ENCODE measurements at regions not wholly inside any gene's neighbourhood (a gene's known extent, or its start where the extent isn't known, plus 50 kb on each side); places are given as distances from the start of the nearest gene placed in this dataset.
A peak's percentile ranks its signal among the peaks of the same experiment; 100 is the strongest.

- WGBS (ENCODE audit: insufficient coverage, insufficient read length): no CpG with 5 or more reads among the region's 9 CpGs
- Histone ChIP-seq H3K27me3 (ENCODE audit: control insufficient read depth, insufficient read depth, low read length) (no peaks in the 10 kb centered on the region), H3K27ac (ENCODE audit: low read length) (no peak overlapping the region), H3K4me3 (ENCODE audit: low read length) (no peak overlapping the region), H3K36me3 (ENCODE audit: control insufficient read depth, insufficient read depth, low read length) (no peaks in the 10 kb centered on the region), H3K9me3 (ENCODE audit: control insufficient read depth, insufficient read depth, low read length) (no peaks in the 10 kb centered on the region), H3K4me1 (ENCODE audit: control insufficient read depth, insufficient read depth, low read length) (peaks cover 2% of the 10 kb centered on the region; the same call in 1 of the 2 replicates)
- no peak for DNase-seq (ENCODE audit: low read depth, low spot score)
Measured at GRCh38 chr2:118557791-118558190, 289.7 kb downstream of the EN1 start.

- no peaks in the 10 kb centered on the region for H3K27me3 ChIP-seq (ENCODE audit: control insufficient read depth, insufficient read depth, low read length)
- DNase-seq (ENCODE audit: low read depth, low spot score): no peak
- peaks cover 2% of the 10 kb centered on the region; the same call in 1 of the 2 replicates for H3K4me1 ChIP-seq (ENCODE audit: control insufficient read depth, insufficient read depth, low read length)
- no CpG with 5 or more reads among the region's 5 CpGs for WGBS (ENCODE audit: insufficient coverage, insufficient read length)
- no peaks in the 10 kb centered on the region for H3K36me3 ChIP-seq (ENCODE audit: control insufficient read depth, insufficient read depth, low read length)
- no peak overlapping the region for H3K27ac ChIP-seq (ENCODE audit: low read length)
- no peaks in the 10 kb centered on the region for H3K9me3 ChIP-seq (ENCODE audit: control insufficient read depth, insufficient read depth, low read length)
- no peak overlapping the region for H3K4me3 ChIP-seq (ENCODE audit: low read length)
Measured at GRCh38 chr2:118557016-118557415, 290.4 kb downstream of the EN1 start.

DNA sequence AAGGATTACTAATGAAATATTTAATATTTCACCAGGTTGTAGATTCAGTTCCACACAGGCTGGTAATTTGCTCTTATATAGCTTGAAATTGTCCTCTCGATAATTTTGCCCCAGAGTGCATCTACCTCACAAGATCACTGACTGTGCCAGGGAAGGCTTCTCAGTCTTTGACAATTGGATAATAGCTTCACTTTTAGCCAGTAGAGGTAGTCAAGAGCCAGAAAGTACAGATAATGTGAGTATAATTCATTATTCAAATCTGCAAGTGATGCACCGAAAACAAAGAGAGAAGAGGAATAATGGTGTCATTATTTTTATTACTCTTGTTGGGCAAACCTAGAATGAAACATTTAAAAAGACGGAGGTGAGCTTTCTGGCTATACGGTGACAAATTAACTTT, 292.8 kb downstream of the EN1 start:
- no peak overlapping the region for H3K4me3 ChIP-seq (ENCODE audit: low read length)
- no CpG with 5 or more reads among the region's 4 CpGs for WGBS (ENCODE audit: insufficient coverage, insufficient read length)
- no peaks in the 10 kb centered on the region for H3K36me3 ChIP-seq (ENCODE audit: control insufficient read depth, insufficient read depth, low read length)
- no peaks in the 10 kb centered on the region for H3K27me3 ChIP-seq (ENCODE audit: control insufficient read depth, insufficient read depth, low read length)
- DNase-seq (ENCODE audit: low read depth, low spot score): no peak
- no peak overlapping the region for H3K27ac ChIP-seq (ENCODE audit: low read length)
- no peaks in the 10 kb centered on the region for H3K4me1 ChIP-seq (ENCODE audit: control insufficient read depth, insufficient read depth, low read length)
- H3K9me3 ChIP-seq (ENCODE audit: control insufficient read depth, insufficient read depth, low read length): no peaks in the 10 kb centered on the region

DNA sequence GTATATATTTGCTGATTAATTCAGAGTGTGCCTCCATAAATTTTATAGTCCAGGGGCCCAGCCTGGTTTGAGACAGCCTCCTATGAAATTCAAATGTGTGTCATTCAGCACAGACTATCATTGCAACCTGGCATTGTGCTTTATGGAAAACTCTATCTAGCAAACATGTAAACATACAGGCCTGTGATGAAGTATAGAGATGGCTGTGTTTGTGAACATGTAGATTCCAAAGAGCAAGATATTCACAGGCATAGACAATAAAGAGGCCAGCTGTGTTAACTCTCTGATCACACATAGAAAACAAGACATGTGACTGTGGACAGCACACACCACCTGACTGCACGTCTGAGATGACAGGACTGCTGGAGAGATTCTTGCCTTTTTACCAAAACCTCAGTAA, 297.9 kb downstream of the EN1 start:
- WGBS (ENCODE audit: insufficient coverage, insufficient read length): no CpG with 5 or more reads among the region's 1 CpG
- DNase-seq (ENCODE audit: low read depth, low spot score): no peak
- H3K36me3 ChIP-seq (ENCODE audit: control insufficient read depth, insufficient read depth, low read length): no peaks in the 10 kb centered on the region
- no peak overlapping the region for H3K27ac ChIP-seq (ENCODE audit: low read length)
- no peaks in the 10 kb centered on the region for H3K4me1 ChIP-seq (ENCODE audit: control insufficient read depth, insufficient read depth, low read length)
- H3K4me3 ChIP-seq (ENCODE audit: low read length): no peak overlapping the region
- H3K9me3 ChIP-seq (ENCODE audit: control insufficient read depth, insufficient read depth, low read length): no peaks in the 10 kb centered on the region
- H3K27me3 ChIP-seq (ENCODE audit: control insufficient read depth, insufficient read depth, low read length): no peaks in the 10 kb centered on the region

DNA sequence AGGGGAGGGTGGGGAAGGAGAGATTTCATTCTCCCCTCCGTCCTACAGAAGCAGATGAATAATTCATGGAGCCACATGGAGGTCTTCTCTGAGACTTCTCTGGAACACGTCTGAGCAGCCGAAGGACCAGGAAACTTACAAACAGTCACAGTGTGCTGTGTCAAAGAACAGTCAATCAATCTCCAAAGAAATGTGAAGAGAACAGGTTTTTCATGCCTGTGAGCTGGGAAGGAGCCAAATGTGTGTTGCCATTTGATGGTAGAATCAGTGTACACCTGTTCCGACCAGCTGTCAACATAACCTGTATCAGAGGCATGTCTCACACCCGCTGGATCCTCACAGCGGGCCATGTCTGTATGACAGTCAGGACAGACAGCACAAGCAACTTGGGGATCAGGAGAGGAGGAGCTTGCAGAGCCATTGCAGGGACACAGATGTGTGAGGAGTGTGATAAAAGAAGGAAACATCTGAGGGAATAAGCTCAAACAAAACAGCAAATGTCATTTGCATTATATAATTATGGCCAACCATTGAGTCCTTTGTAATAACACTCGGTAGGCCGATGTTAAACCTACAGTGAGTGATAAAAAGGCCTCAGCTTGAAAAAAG, 298.5 kb downstream of the EN1 start:
- WGBS (ENCODE audit: insufficient coverage, insufficient read length): no CpG with 5 or more reads among the region's 8 CpGs

DNA sequence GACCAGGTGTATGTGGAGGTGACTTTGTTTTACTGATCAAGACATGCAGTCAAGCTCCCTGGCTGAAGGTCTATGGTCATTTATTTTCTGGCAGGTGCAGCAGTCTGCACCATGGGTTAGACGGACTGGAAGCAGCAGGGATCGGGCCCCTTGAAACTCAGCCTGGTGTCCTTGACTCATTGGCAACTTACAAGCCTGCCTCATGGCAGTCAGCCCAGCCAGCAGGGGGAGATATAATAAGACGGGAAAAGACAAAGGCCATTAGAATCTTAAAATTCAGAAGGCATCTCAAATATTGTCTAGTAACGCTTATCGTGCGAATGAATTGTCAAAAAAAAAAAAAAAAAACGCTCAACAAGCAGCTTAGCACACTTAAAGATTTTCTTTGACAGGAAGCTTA, 308.2 kb downstream of the EN1 start:
- H3K9me3 ChIP-seq (ENCODE audit: control insufficient read depth, insufficient read depth, low read length): no peaks in the 10 kb centered on the region; the same call in 1 of the 2 replicates
- no peak overlapping the region for H3K27ac ChIP-seq (ENCODE audit: low read length)
- H3K4me3 ChIP-seq (ENCODE audit: low read length): no peak overlapping the region
- WGBS (ENCODE audit: insufficient coverage, insufficient read length): no CpG with 5 or more reads among the region's 7 CpGs
- no peaks in the 10 kb centered on the region for H3K27me3 ChIP-seq (ENCODE audit: control insufficient read depth, insufficient read depth, low read length)
- no peaks in the 10 kb centered on the region for H3K36me3 ChIP-seq (ENCODE audit: control insufficient read depth, insufficient read depth, low read length)
- H3K4me1 ChIP-seq (ENCODE audit: control insufficient read depth, insufficient read depth, low read length): no peaks in the 10 kb centered on the region
- DNase-seq (ENCODE audit: low read depth, low spot score): peak; percentile 35

More for the DNA sequence above, 298.5 kb downstream of the EN1 start:
- Histone ChIP-seq H3K9me3 (ENCODE audit: control insufficient read depth, insufficient read depth, low read length) (no peaks in the 10 kb centered on the region), H3K27me3 (ENCODE audit: control insufficient read depth, insufficient read depth, low read length) (no peaks in the 10 kb centered on the region), H3K36me3 (ENCODE audit: control insufficient read depth, insufficient read depth, low read length) (no peaks in the 10 kb centered on the region), H3K4me3 (ENCODE audit: low read length) (no peak overlapping the region), H3K27ac (ENCODE audit: low read length) (no peak overlapping the region), H3K4me1 (ENCODE audit: control insufficient read depth, insufficient read depth, low read length) (no peaks in the 10 kb centered on the region)
- no peak for DNase-seq (ENCODE audit: low read depth, low spot score)

- Histone ChIP-seq H3K27ac (ENCODE audit: low read length) (no peak overlapping the region), H3K4me1 (ENCODE audit: control insufficient read depth, insufficient read depth, low read length) (no peaks in the 10 kb centered on the region), H3K4me3 (ENCODE audit: low read length) (no peak overlapping the region), H3K9me3 (ENCODE audit: control insufficient read depth, insufficient read depth, low read length) (no peaks in the 10 kb centered on the region), H3K36me3 (ENCODE audit: control insufficient read depth, insufficient read depth, low read length) (no peaks in the 10 kb centered on the region), H3K27me3 (ENCODE audit: control insufficient read depth, insufficient read depth, low read length) (no peaks in the 10 kb centered on the region)
- WGBS (ENCODE audit: insufficient coverage, insufficient read length): no CpG with 5 or more reads among the region's 4 CpGs
- no peak for DNase-seq (ENCODE audit: low read depth, low spot score)
Measured at GRCh38 chr2:118536306-118536705, 311.1 kb downstream of the EN1 start.

DNA sequence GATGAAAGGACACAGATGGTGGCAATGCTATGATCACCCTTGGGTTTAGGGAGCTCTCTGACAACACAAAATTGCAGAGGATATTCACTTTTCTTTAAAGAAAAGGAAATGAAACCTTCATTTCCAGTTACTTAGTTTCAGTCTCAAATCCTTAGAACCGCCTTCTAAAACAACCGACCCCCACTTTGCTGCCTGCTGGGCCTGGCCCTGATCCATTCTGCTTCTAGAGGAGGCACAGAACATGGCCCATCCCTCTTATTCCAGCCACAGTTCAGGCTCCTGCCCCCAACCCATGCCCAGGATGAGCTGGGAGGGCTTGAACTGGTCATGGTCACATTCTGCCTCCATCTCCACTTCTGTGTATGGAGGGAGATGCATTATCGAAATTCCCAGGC, 311.6 kb downstream of the EN1 start:
- Histone ChIP-seq H3K4me1 (ENCODE audit: control insufficient read depth, insufficient read depth, low read length) (no peaks in the 10 kb centered on the region), H3K27ac (ENCODE audit: low read length) (no peak overlapping the region), H3K4me3 (ENCODE audit: low read length) (no peak overlapping the region), H3K36me3 (ENCODE audit: control insufficient read depth, insufficient read depth, low read length) (no peaks in the 10 kb centered on the region), H3K27me3 (ENCODE audit: control insufficient read depth, insufficient read depth, low read length) (no peaks in the 10 kb centered on the region), H3K9me3 (ENCODE audit: control insufficient read depth, insufficient read depth, low read length) (no peaks in the 10 kb centered on the region)
- no peak for DNase-seq (ENCODE audit: low read depth, low spot score)
- no CpG with 5 or more reads among the region's 3 CpGs for WGBS (ENCODE audit: insufficient coverage, insufficient read length)

GRCh38 chr2:118535171-118535817, 312.2 kb downstream of the EN1 start:
- Histone ChIP-seq H3K27me3 (ENCODE audit: control insufficient read depth, insufficient read depth, low read length) (no peaks in the 10 kb centered on the region), H3K4me1 (ENCODE audit: control insufficient read depth, insufficient read depth, low read length) (no peaks in the 10 kb centered on the region), H3K36me3 (ENCODE audit: control insufficient read depth, insufficient read depth, low read length) (no peaks in the 10 kb centered on the region), H3K4me3 (ENCODE audit: low read length) (no peak overlapping the region), H3K27ac (ENCODE audit: low read length) (no peak overlapping the region), H3K9me3 (ENCODE audit: control insufficient read depth, insufficient read depth, low read length) (no peaks in the 10 kb centered on the region)
- DNase-seq (ENCODE audit: low read depth, low spot score): no peak
- WGBS (ENCODE audit: insufficient coverage, insufficient read length): no CpG with 5 or more reads among the region's 7 CpGs

DNA sequence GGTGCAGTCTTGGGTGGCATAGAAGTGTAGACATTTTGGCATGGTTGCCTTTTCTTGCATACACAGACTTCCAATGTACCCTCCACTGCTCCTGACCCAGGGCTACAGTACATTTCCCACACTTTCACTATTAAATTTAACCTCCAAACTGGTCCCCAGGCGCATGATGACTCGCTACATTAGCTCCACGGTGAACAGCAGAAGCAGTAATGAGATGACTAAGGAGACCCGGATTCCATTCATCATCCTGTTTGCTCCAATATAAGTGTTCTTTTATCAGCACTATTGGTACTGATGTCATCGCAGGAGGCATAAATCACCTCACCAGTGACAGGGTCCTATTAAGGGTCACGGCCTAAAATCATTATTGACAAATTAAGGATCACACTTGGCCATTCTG, 316.5 kb downstream of the EN1 start:
- no peak for DNase-seq (ENCODE audit: low read depth, low spot score)
- no peaks in the 10 kb centered on the region for H3K9me3 ChIP-seq (ENCODE audit: control insufficient read depth, insufficient read depth, low read length)
- no peak overlapping the region for H3K4me3 ChIP-seq (ENCODE audit: low read length)
- H3K27me3 ChIP-seq (ENCODE audit: control insufficient read depth, insufficient read depth, low read length): no peaks in the 10 kb centered on the region; the same call in 1 of the 2 replicates
- H3K27ac ChIP-seq (ENCODE audit: low read length): no peak overlapping the region
- peaks cover 1% of the 10 kb centered on the region; the same call in 1 of the 2 replicates for H3K4me1 ChIP-seq (ENCODE audit: control insufficient read depth, insufficient read depth, low read length)
- no CpG with 5 or more reads among the region's 6 CpGs for WGBS (ENCODE audit: insufficient coverage, insufficient read length)
- no peaks in the 10 kb centered on the region for H3K36me3 ChIP-seq (ENCODE audit: control insufficient read depth, insufficient read depth, low read length)
